Activated CD4-positive, alpha-beta T cell treated with anti-CD3 and anti-CD28 coated beads for 24 hours (primary cell): ENCODE measurements at regions not wholly inside any gene's neighbourhood (a gene's known extent, or its start where the extent isn't known, plus 50 kb on each side); places are given as distances from the start of the nearest gene placed in this dataset.

Experiments used
- DNase-seq, 2 donors: peaks; one replicate each; pipeline ENCODE4 v3.0.0-alpha.2; 2020; ENCODE audit warnings: low read depth in 2 of 2

- no peak for DNase-seq
Observed at GRCh38 chr10:90321132-90321816, 536.6 kb downstream of the HTR7 start.

- DNase-seq: no peak
Observed at GRCh38 chr10:90326498-90327267, 531.2 kb downstream of the HTR7 start.

- DNase-seq: no peak
Observed at GRCh38 chr10:90327611-90328010, 530.2 kb downstream of the HTR7 start.

DNA sequence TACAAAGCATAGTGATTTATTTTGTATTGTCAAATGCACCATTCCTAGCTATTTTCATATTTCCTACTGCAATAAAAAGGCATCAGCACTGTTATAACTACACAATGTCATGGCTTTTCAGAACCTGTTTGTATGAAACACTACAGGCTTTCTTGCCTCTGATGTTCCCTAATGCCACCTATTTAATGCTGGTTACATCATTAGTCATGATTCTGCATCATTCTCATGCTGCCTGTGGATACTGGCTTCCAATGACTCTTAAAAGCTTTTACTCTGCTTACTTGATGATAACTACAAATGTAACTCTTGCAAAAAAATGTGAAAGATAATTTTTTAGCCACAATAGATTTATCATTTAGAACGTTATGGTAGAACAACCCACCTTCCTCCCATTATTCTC, 529.4 kb downstream of the HTR7 start:
- DNase-seq: no peak

- DNase-seq: no peak
Observed at GRCh38 chr10:90328896-90329295, 528.9 kb downstream of the HTR7 start.

- no peak for DNase-seq
Observed at GRCh38 chr10:90337316-90337715, 520.5 kb downstream of the HTR7 start.

DNA sequence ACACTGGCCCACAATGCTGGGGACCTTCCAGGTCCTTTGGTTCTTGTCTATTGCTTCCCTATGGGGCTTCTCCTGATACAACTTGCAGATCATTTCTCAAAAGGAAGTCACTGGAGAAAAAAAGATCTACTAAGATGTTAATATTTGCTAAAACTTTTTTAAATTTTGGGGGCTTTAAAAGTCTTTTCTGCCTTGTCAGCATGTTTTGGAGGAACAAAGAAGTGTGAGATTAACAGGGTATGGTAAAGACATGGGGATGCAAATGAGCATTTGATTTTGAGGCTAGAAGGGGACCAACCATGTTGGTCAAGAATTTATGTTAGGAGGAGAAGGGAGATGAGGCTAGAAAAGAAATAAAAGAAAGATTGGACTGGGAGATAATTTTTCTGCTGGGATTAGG, 515.4 kb downstream of the HTR7 start:
- DNase-seq: no peak

DNA sequence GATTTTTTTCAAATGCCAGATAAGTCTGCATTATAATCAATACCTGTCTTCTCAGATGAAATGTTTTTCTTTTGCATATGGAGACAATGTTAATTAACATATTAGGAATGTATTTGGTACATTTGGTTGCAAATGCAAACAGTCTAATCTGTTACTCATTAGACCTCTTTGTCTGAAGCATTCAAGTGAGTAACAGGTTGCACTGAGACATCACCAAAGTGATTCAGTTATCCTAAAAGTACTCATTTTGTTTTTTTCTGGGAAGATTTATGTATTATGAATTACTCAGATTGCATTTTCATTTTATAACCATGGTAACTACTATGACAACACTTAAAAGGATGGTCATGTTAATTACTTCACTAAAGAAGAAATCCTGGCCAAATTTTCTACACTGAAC, 513.6 kb downstream of the HTR7 start:
- no peak for DNase-seq

DNA sequence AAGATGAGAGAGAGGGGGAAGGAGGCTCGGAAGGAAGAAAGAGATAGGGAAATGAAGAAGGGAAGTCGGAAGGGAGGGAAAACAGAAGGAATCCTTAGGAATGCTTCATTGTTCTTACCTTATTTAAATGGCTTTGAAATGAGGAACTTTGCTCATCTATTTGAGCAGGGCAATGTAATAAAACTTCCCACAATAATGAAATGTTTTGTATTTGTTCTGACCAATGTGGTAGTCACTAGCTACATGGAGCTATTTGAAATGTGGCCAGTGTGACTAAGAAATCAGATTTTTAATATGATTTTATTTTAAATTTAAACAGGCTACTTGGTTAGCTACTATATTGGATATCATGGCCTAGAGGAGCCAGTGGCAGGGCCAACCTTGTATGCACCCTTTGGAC, 510.6 kb downstream of the HTR7 start:
- DNase-seq: no peak

GRCh38 chr10:90350122-90350521, 507.7 kb downstream of the HTR7 start:
- no peak for DNase-seq

GRCh38 chr10:90352288-90352687, 505.6 kb downstream of the HTR7 start:
- DNase-seq: no peak

- no peak for DNase-seq
Observed at GRCh38 chr10:90354914-90355313, 502.9 kb downstream of the HTR7 start.

GRCh38 chr10:90363799-90364483, 493.9 kb downstream of the HTR7 start:
- no peak for DNase-seq

DNA sequence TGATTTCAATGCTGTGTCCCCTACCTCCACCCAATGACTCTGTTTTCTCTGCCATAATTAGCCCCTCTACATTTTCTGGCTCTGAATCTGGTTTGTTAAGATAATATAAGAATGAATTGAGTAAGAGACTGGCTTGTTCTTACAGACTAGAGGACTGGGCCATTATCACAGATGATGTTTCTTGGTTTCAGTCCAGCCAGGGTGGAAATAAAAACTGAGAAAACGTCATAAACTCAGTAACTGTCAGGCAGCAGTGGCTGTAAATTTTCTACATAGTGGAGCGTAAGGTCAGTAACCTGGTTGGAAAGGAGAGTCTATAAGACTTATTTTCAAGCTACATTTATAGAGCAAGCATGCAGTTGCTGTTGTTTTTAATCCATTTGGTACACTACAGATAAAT, 485.4 kb downstream of the HTR7 start:
- no peak for DNase-seq

DNA sequence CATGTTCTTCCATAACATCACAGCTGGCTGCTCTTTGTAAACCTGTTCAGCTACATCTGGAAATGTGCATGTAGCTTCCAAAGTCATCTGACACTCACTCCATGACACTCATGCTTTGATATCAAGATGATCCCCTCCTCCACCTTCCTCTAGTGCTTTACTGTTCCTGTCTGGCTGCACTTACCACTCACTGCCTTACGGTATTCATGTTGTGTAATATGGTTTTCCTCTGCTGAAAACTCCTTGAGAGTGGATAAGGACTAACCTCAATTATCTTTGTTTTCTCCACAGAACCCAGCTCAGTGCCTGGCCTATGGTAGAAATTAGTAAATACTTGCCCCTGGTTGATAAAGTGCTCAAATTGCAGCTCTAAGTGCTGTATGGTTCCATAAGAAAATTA, 483.9 kb downstream of the HTR7 start:
- no peak for DNase-seq

GRCh38 chr10:90378524-90379076, 479.2 kb downstream of the HTR7 start:
- DNase-seq: no peak

DNA sequence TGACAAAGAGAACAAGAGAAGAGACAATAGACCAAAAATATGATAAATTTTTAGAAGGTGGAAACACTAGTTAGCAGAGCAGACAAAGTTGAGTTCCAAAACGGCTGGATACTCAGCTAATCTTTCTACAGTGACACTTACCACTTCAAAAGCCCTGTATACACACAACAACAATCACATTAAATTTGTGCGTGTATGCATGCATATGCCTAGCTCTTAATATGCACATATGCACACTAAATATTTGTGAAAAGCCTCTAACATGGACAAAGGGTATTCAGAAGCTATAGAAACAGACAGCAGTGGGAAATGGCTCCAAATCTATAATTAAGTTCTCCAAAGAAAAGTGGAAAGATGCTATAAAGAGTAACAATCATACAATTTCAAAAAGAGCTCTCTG, 476.4 kb downstream of the HTR7 start:
- no peak for DNase-seq

DNA sequence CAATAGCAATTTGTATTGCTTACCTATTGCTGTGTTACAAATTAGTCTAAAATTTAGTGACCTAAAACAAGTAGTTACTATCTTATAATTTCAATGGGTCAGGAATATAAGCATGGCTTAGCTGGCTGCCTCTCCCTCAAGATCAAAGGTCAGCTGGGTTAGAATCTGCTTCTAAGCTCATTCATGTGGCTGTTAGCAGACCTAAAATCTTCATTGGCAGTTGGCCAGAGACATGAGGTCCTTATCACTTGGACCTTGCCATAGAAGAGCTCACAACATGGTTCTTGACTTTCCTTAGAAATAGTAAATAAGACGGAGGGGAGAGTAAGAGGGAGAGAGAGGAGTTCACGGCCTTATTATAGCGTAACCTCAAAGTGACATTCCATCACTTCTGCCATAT, 468.0 kb downstream of the HTR7 start:
- DNase-seq: no peak

- no peak for DNase-seq
Observed at GRCh38 chr10:90394311-90394710, 463.5 kb downstream of the HTR7 start.

DNA sequence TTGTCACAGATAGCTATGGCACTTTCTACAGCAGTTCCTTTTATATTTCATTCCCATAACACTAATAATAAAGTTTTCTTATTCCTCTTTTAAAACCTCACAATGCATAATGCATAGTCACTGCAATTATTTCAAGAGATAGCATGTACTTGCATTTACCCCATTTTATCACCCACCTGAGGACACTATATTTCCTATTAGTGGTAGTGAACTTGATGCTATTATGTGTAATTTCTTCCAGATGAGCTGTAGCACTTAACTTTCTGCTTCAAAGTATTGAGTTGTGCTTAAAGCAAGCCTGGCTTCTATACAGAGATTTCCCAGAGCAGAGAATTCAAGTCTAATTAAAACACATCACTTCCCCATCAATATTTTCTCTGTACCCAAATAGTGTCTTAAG, 461.1 kb downstream of the HTR7 start:
- no peak for DNase-seq

- DNase-seq: no peak
Observed at GRCh38 chr10:90398566-90398965, 459.3 kb downstream of the HTR7 start.

DNA sequence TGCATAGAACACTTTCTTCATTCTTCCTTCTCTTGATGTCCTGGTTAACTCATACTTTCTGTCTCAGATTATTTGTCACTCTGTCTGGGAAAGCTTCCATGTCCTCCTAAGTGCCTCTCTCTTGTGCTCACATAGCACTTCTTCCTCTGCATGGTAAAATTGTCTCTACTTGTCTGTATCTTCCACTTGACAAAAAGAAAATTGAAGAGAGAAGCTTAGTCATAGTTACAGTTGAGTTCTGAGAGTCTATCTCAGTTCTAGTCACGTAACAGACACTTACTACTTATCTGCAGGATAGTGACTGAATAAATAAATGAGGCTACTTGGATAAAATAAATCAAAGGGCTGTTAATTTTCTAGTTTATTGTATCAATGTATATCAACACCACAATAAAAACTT, 458.1 kb downstream of the HTR7 start:
- DNase-seq: no peak
